ENCODE measurements at regions not wholly inside any gene's neighbourhood (a gene's known extent, or its start where the extent isn't known, plus 50 kb on each side); places are given as distances from the start of the nearest gene placed in this dataset.

GRCh38 chr16:66026211-66026610 is 340.3 kb upstream of the CDH5 start:
- TF ChIP-seq CTCF (conservative IDR thresholded peaks at IDR 0.05; ENCODE audit: low read depth, low read length) = peak; percentile 58
- no peak for TF ChIP-seq EZH2phosphoT487 (IDR thresholded peaks at IDR 0.05; ENCODE audit: borderline replicate concordance, low read length)
- no peak for TF ChIP-seq EZH2 (IDR thresholded peaks at IDR 0.05; ENCODE audit: low read length, unreplicated experiment)
